Esophagus muscularis mucosa (tissue), 4 donors: ENCODE measurements at regions not wholly inside any gene's neighbourhood (a gene's known extent, or its start where the extent isn't known, plus 50 kb on each side); places are given as distances from the start of the nearest gene placed in this dataset.

Experiments used
- DNase-seq: peaks from one replicate; pipeline ENCODE4 v3.0.0-alpha.2; 2017; ENCODE audit errors: extremely low spot score
- H3K27ac ChIP-seq, 4 donors: fragments of 200-600 bp; sonication (generic); replicated peaks in 1 of 4; 1 replicate in 3 of 4; 2 replicates in 1 of 4; pipeline ENCODE4 v1.5.1; 2016 to 2019; ENCODE audit warnings: mild to moderate bottlenecking in 1 of 4
- H3K27me3 ChIP-seq, 4 donors: fragments of 200-600 bp; sonication (generic); one replicate each; pipeline versions ENCODE4 v1.5.1 to v1.6.0; 2016 to 2019
- H3K36me3 ChIP-seq, 4 donors: fragments of 200-600 bp; sonication (generic); one replicate each; pipeline ENCODE4 v1.5.1; 2016 to 2019
- H3K4me1 ChIP-seq, 4 donors: fragments of 200-600 bp; sonication (generic); one replicate each; pipeline ENCODE4 v1.5.1; 2016 to 2019
- H3K4me3 ChIP-seq, 4 donors: fragments of 200-600 bp; sonication (generic); 1 replicate in 2 of 4; 2 replicates in 2 of 4; pipeline ENCODE4 v1.5.1; 2016 to 2019; ENCODE audit warnings: mild to moderate bottlenecking in 4 of 4, moderate library complexity in 1 of 4
- H3K9me3 ChIP-seq, 4 donors: fragments of 200-600 bp; sonication (generic); 1 replicate in 3 of 4; 2 replicates in 1 of 4; pipeline ENCODE4 v1.5.1; 2016 to 2019
- CTCF ChIP-seq, 3 experiments: fragments of 200-600 bp in 2 of 3; fragments of 450-650 bp in 1 of 3; sonication (generic) in 2 of 3; IDR thresholded peaks; one replicate each; pipeline ENCODE4 v1.5.1; 2017 to 2019; ENCODE audit warnings: antibody characterized with exemption in 3 of 3, mild to moderate bottlenecking in 2 of 3, moderate library complexity in 1 of 3
- EP300 ChIP-seq: sonication (generic); formaldehyde crosslinking; IDR thresholded peaks from one replicate; pipeline ENCODE4 v1.6.1; 2017; ENCODE audit warnings: antibody characterized with exemption
- POLR2A ChIP-seq: fragments of 450-650 bp; IDR thresholded peaks from one replicate; pipeline ENCODE4 v1.6.1; 2017; ENCODE audit warnings: antibody characterized with exemption, moderate library complexity, mild to moderate bottlenecking, low read depth
- POLR2AphosphoS5 ChIP-seq, 2 donors: sonication (generic); formaldehyde crosslinking; IDR thresholded peaks; one replicate each; pipeline ENCODE4 v1.6.1; 2017; ENCODE audit warnings: antibody characterized with exemption in 2 of 2
- WGBS: methylation state at CpG from one replicate; pipeline ENCODE4 v1.1.5; 2018; 5-methylcytosine and 5-hydroxymethylcytosine counted together
- intact Hi-C: fragments of 100-400 bp; cut with DNase I; formaldehyde crosslinking; loops from one replicate; pipeline ENCODE4 v1.15.1; 2023

- H3K27ac ChIP-seq, result no peak overlapping the region
- H3K4me1 ChIP-seq, result no peaks in the 10 kb centered on the region
- no peaks in the 10 kb centered on the region for H3K9me3 ChIP-seq
- H3K4me3 ChIP-seq, result no peak overlapping the region
- intact Hi-C loops, result no loop called here
- 69% methylated on average over 6 of the region's 6 CpGs for WGBS
- no peaks in the 10 kb centered on the region for H3K27me3 ChIP-seq
- H3K36me3 ChIP-seq, result no peaks in the 10 kb centered on the region
- TF ChIP-seq POLR2AphosphoS5 (IDR thresholded peaks at IDR 0.05) (no peak), POLR2A (no peak), EP300 (no peak), CTCF (IDR thresholded peaks at IDR 0.05) (no peak)
- DNase-seq, result no peak
Measured at GRCh38 chr18:71798986-71799673, 745.0 kb downstream of the CBLN2 start.

- Histone ChIP-seq H3K27me3 (no peaks in the 10 kb centered on the region), H3K4me1 (no peaks in the 10 kb centered on the region), H3K9me3 (no peaks in the 10 kb centered on the region), H3K27ac (no peak overlapping the region), H3K4me3 (no peak overlapping the region), H3K36me3 (no peaks in the 10 kb centered on the region)
- intact Hi-C loops, result no loop called here
- TF ChIP-seq POLR2A, result no peak
- TF ChIP-seq POLR2AphosphoS5 (IDR thresholded peaks at IDR 0.05), result no peak
- TF ChIP-seq CTCF (IDR thresholded peaks at IDR 0.05), result no peak
- no peak for TF ChIP-seq EP300
- no peak for DNase-seq
- WGBS, result 83% methylated on average over 6 of the region's 7 CpGs
Measured at GRCh38 chr18:71797554-71797953, 746.6 kb downstream of the CBLN2 start.

GRCh38 chr18:71784777-71785176, 759.4 kb downstream of the CBLN2 start:
- no peak overlapping the region for H3K4me3 ChIP-seq
- intact Hi-C loops, result no loop called here
- no peaks in the 10 kb centered on the region for H3K27me3 ChIP-seq
- DNase-seq, result no peak
- WGBS, result 84% methylated on average over 4 of the region's 4 CpGs
- H3K4me1 ChIP-seq, result no peaks in the 10 kb centered on the region
- no peaks in the 10 kb centered on the region for H3K36me3 ChIP-seq
- H3K27ac ChIP-seq, result no peak overlapping the region
- no peak for TF ChIP-seq POLR2A
- no peak for TF ChIP-seq EP300
- no peaks in the 10 kb centered on the region for H3K9me3 ChIP-seq

GRCh38 chr18:71760541-71760940, 783.6 kb downstream of the CBLN2 start:
- no peaks in the 10 kb centered on the region for H3K4me1 ChIP-seq
- 79% methylated on average over 5 of the region's 5 CpGs for WGBS
- H3K4me3 ChIP-seq, result no peak overlapping the region
- no peak overlapping the region for H3K27ac ChIP-seq
- H3K9me3 ChIP-seq, result peaks cover 0 to 5% (median 1%) of the 10 kb centered on the region in 4 donors
- DNase-seq, result no peak
- TF ChIP-seq POLR2A (no peak), POLR2AphosphoS5 (IDR thresholded peaks at IDR 0.05) (no peak), EP300 (no peak), CTCF (IDR thresholded peaks at IDR 0.05) (no peak)
- H3K36me3 ChIP-seq, result no peaks in the 10 kb centered on the region
- H3K27me3 ChIP-seq, result no peaks in the 10 kb centered on the region
- intact Hi-C loops, result no loop called here

- TF ChIP-seq CTCF (IDR thresholded peaks at IDR 0.05) (no peak), POLR2A (no peak), POLR2AphosphoS5 (IDR thresholded peaks at IDR 0.05) (no peak), EP300 (no peak)
- no peak overlapping the region for H3K27ac ChIP-seq
- DNase-seq, result no peak
- intact Hi-C loops, result no loop called here
- H3K4me3 ChIP-seq, result no peak overlapping the region
- WGBS, result 80% methylated on average over 1 of the region's 1 CpG
- H3K9me3 ChIP-seq, result peaks cover 0 to 5% (median 0%) of the 10 kb centered on the region in 4 donors
- H3K27me3 ChIP-seq, result no peaks in the 10 kb centered on the region
- H3K4me1 ChIP-seq, result no peaks in the 10 kb centered on the region
- H3K36me3 ChIP-seq, result no peaks in the 10 kb centered on the region
Measured at GRCh38 chr18:71754246-71754645, 789.9 kb downstream of the CBLN2 start.
